Body of pancreas (tissue), 4 donors: ENCODE measurements at regions not wholly inside any gene's neighbourhood (a gene's known extent, or its start where the extent isn't known, plus 50 kb on each side); places are given as distances from the start of the nearest gene placed in this dataset.
A peak's percentile ranks its signal among the peaks of the same experiment; 100 is the strongest.

Experiments
- ATAC-seq: fragments of 150-250 bp; one replicate; pipeline ENCODE4 v1.9.1; 2016
- DNase-seq, 4 donors: peaks; one replicate each; pipeline ENCODE4 v3.0.0-alpha.2; 2019
- H3K27ac ChIP-seq, 4 donors: fragments of 200-600 bp; sonication (generic); 1 replicate in 3 of 4; 2 replicates in 1 of 4; pipeline versions ENCODE4 v1.5.1 to v1.6.1; 2016 to 2019; ENCODE audit warnings: mild to moderate bottlenecking in 1 of 4, mixed read lengths in 1 of 4, moderate library complexity in 1 of 4
- H3K27me3 ChIP-seq, 2 donors: fragments of 200-600 bp; sonication (generic); one replicate each; pipeline ENCODE4 v1.6.0; 2016; ENCODE audit warnings: mild to moderate bottlenecking in 1 of 2
- H3K36me3 ChIP-seq, 2 donors: fragments of 200-600 bp; sonication (generic); replicated peaks in 1 of 2; 2 replicates each; pipeline ENCODE4 v1.5.1; 2016; ENCODE audit warnings: low read depth in 2 of 2; ENCODE audit not compliant: insufficient read depth in 1 of 2
- H3K4me1 ChIP-seq: fragments of 200-600 bp; sonication (generic); one replicate; pipeline ENCODE4 v1.6.0; 2016
- H3K4me3 ChIP-seq, 2 donors: fragments of 200-600 bp; sonication (generic); 1 replicate in 1 of 2; 2 replicates in 1 of 2; pipeline ENCODE4 v1.5.1; 2016 to 2019
- H3K9me3 ChIP-seq, 3 donors: fragments of 200-600 bp; sonication (generic); 1 replicate in 2 of 3; 2 replicates in 1 of 3; pipeline ENCODE4 v1.5.1; 2016
- CTCF ChIP-seq, 7 experiments: fragments of 450-650 bp in 4 of 7; fragments of 200-600 bp in 3 of 7; sonication (generic) in 3 of 7; IDR thresholded peaks; one replicate each; pipeline ENCODE4 v1.5.1; 2016 to 2019; ENCODE audit warnings: antibody characterized with exemption in 7 of 7
- POLR2A ChIP-seq, 3 donors: fragments of 450-650 bp; IDR thresholded peaks; one replicate each; pipeline ENCODE4 v1.6.1; 2016; ENCODE audit warnings: antibody characterized with exemption in 3 of 3, mild to moderate bottlenecking in 2 of 3
- WGBS, 2 donors: methylation state at CpG; one replicate each; pipeline ENCODE4 v1.1.5; 2017; 5-methylcytosine and 5-hydroxymethylcytosine counted together
- intact Hi-C: fragments of 100-400 bp; cut with DNase I; formaldehyde crosslinking; loops from one replicate; pipeline ENCODE4 v1.15.1; 2023

GRCh38 chr9:135286961-135287360 lies 192.6 kb upstream of the PPP1R26 start:
- Histone ChIP-seq H3K4me1 (peaks cover 35% of the 10 kb centered on the region), H3K36me3 (no peaks in the 10 kb centered on the region), H3K27ac (no peak overlapping the region), H3K4me3 (no peak overlapping the region), H3K27me3 (no peaks in the 10 kb centered on the region), H3K9me3 (no peaks in the 10 kb centered on the region)
- WGBS, 2 donors: 71 to 88% methylated on average over 1 to 7 of the region's 7 CpGs
- ATAC-seq: no peak
- TF ChIP-seq POLR2A (IDR thresholded peaks at IDR 0.05) (no peak), CTCF (IDR thresholded peaks at IDR 0.05) (no peak)
- no peak for DNase-seq
- intact Hi-C loops: no loop called here

- no peak overlapping the region for H3K27ac ChIP-seq
- WGBS, 2 donors: 86 to 88% methylated on average over 14 to 16 of the region's 16 CpGs
- H3K27me3 ChIP-seq: no peaks in the 10 kb centered on the region
- H3K4me3 ChIP-seq: no peak overlapping the region
- intact Hi-C loops: no loop called here
- no peak for DNase-seq
- no peaks in the 10 kb centered on the region for H3K36me3 ChIP-seq
- peaks cover 30% of the 10 kb centered on the region for H3K4me1 ChIP-seq
- TF ChIP-seq POLR2A (IDR thresholded peaks at IDR 0.05) (no peak), CTCF (IDR thresholded peaks at IDR 0.05) (no peak)
- H3K9me3 ChIP-seq: no peaks in the 10 kb centered on the region
- no peak for ATAC-seq
Observed at GRCh38 chr9:135287627-135288026, 192.0 kb upstream of the PPP1R26 start.

- Histone ChIP-seq H3K9me3 (no peaks in the 10 kb centered on the region), H3K4me3 (no peak overlapping the region), H3K27me3 (no peaks in the 10 kb centered on the region), H3K27ac (no peak overlapping the region), H3K4me1 (peaks cover 32% of the 10 kb centered on the region), H3K36me3 (no peaks in the 10 kb centered on the region)
- DNase-seq: no peak
- intact Hi-C loops: no loop called here
- ATAC-seq: no peak
- WGBS, 2 donors: 85 to 88% methylated on average over 12 to 22 of the region's 24 CpGs
- TF ChIP-seq CTCF (IDR thresholded peaks at IDR 0.05) (no peak), POLR2A (IDR thresholded peaks at IDR 0.05) (no peak)
Observed at GRCh38 chr9:135288054-135288453, 191.5 kb upstream of the PPP1R26 start.

- no peak overlapping the region for H3K27ac ChIP-seq
- ATAC-seq (no peak), DNase-seq (no peak)
- intact Hi-C loops: no loop called here
- peaks cover 40% of the 10 kb centered on the region for H3K4me1 ChIP-seq
- H3K36me3 ChIP-seq: no peaks in the 10 kb centered on the region
- WGBS, 2 donors: 65 to 72% methylated on average over 16 to 17 of the region's 17 CpGs
- H3K4me3 ChIP-seq: no peak overlapping the region
- no peak for TF ChIP-seq POLR2A (IDR thresholded peaks at IDR 0.05)
- TF ChIP-seq CTCF (IDR thresholded peaks at IDR 0.05): no peak
- no peaks in the 10 kb centered on the region for H3K27me3 ChIP-seq
- H3K9me3 ChIP-seq: no peaks in the 10 kb centered on the region
Observed at GRCh38 chr9:135289081-135289491, 190.5 kb upstream of the PPP1R26 start.

- Histone ChIP-seq H3K9me3 (no peaks in the 10 kb centered on the region), H3K36me3 (no peaks in the 10 kb centered on the region), H3K27me3 (no peaks in the 10 kb centered on the region), H3K4me3 (no peak overlapping the region), H3K4me1 (peaks cover 44% of the 10 kb centered on the region), H3K27ac (peak overlapping the region in 2 of 4 donors; percentile 54 to 63)
- peak; percentile 77 for ATAC-seq
- DNase-seq: peak; percentile 64 to 81 (median 71)
- no peak for TF ChIP-seq CTCF (IDR thresholded peaks at IDR 0.05)
- TF ChIP-seq POLR2A (IDR thresholded peaks at IDR 0.05): no peak
- intact Hi-C loops: no loop called here
- WGBS, 2 donors: 13 to 28% methylated on average over 4 to 9 of the region's 9 CpGs
Observed at GRCh38 chr9:135290086-135290485, 189.5 kb upstream of the PPP1R26 start.
